Retinal pigment epithelial cell (primary cell): ENCODE measurements at regions not wholly inside any gene's neighbourhood (a gene's known extent, or its start where the extent isn't known, plus 50 kb on each side); places are given as distances from the start of the nearest gene placed in this dataset.

Experiments
- DNase-seq: peaks from one replicate; pipeline ENCODE4 v3.0.0-alpha.2; 2010; ENCODE audit warnings: low read depth
- H3K4me3 ChIP-seq: 2 replicates; pipeline ENCODE4 v1.5.1; 2011; ENCODE audit warnings: mild to moderate bottlenecking, low read length, control low read depth, moderate library complexity
- TF ChIP-seq, protein P1 (sequence below): conservative IDR thresholded peaks from 2 replicates; pipeline ENCODE4 v1.5.1; 2011; ENCODE audit warnings: low read depth, low read length, control low read depth, inconsistent platforms

DNA sequence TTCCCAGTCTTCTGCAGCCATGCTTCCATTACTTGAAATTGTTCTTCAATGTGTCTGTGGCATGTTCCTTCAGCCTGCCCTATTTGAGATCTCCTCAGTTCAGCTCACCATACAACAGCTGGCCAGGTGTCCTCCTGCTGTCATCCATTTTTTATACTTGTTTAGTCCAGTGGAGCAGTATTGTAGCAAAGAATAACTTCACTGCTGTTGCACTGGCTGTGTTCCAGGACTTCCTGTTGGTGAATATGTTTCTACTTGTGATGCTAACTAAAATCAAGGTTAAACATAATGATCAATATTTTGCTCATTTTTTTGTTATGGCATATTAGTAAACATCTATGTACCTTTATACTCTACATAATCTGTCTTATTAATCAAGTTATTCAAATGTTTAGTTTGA is 1394.1 kb downstream of the PCDH9 start:
- DNase-seq = no peak

GRCh38 chr13:65834897-65835296 is 1395.2 kb downstream of the PCDH9 start:
- DNase-seq = no peak
- no peak overlapping the region for H3K4me3 ChIP-seq
- TF ChIP-seq, protein P1, sequence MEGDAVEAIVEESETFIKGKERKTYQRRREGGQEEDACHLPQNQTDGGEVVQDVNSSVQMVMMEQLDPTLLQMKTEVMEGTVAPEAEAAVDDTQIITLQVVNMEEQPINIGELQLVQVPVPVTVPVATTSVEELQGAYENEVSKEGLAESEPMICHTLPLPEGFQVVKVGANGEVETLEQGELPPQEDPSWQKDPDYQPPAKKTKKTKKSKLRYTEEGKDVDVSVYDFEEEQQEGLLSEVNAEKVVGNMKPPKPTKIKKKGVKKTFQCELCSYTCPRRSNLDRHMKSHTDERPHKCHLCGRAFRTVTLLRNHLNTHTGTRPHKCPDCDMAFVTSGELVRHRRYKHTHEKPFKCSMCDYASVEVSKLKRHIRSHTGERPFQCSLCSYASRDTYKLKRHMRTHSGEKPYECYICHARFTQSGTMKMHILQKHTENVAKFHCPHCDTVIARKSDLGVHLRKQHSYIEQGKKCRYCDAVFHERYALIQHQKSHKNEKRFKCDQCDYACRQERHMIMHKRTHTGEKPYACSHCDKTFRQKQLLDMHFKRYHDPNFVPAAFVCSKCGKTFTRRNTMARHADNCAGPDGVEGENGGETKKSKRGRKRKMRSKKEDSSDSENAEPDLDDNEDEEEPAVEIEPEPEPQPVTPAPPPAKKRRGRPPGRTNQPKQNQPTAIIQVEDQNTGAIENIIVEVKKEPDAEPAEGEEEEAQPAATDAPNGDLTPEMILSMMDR = no peak

More for the DNA sequence above, 1394.1 kb downstream of the PCDH9 start:
- TF ChIP-seq, protein P1 = no peak
- H3K4me3 ChIP-seq = no peak overlapping the region

DNA sequence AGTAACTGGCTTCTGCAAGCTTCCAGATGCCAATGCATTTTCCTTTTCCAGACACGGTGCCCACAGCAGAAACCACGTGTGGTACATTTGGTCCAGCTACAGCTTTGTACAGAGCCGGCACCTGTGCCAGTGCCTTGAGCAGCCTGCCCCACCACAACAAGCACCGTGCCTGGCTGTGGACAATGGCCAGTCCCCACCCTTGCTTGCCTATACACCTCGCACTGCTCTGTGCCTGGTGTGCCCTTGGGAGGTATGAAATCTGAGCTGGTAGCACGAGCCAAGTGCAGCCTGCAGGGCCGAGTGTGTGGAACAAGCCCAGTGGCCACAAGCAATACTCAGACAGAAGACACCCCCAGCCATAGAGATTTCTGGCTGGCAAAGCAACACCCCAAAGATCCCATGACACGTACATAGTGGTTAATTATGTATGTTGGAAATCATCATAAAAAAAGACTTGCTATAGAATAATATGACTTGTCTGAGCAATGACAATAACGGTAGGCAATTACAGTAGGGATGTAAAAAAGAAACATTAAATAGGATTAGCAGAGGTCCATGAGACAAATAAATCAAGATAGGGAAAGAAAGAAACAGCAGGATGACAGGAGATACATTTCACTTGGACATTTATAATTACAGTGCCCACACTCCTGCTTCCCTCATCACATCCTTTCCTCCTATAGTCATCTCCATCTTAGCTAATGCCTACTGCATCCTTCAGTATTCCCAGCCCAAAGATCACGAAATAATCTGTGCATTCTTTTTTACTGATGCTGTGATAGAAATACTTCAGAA is 1399.5 kb downstream of the PCDH9 start:
- TF ChIP-seq, protein P1 = no peak
- no peak overlapping the region for H3K4me3 ChIP-seq
- no peak for DNase-seq

- DNase-seq = no peak
- H3K4me3 ChIP-seq = no peak overlapping the region
- TF ChIP-seq, protein P1 = no peak
Measured at GRCh38 chr13:65829241-65830008, 1400.7 kb downstream of the PCDH9 start.

DNA sequence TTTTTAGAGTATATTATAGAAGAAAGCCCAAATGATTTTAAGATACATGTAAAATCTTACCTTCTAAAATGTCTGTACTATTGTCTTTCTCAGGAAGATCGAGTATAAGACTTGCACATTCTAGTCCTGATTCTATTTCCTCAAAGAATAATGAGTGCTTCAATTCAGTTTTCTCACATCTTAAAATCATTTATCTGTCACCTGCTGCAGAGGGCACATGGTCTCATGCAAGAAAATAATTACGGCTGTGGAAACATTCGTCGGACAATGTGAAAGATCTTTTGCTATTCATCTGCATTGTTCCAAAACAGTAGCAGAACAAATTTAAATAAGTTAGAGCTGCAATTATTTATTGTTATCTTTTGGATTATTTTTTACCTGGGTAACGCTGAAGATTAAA is 1403.5 kb downstream of the PCDH9 start:
- no peak overlapping the region for H3K4me3 ChIP-seq
- no peak for DNase-seq
- TF ChIP-seq, protein P1 = no peak

GRCh38 chr13:65825039-65825438 is 1405.1 kb downstream of the PCDH9 start:
- TF ChIP-seq, protein P1 = no peak
- DNase-seq = no peak

More at GRCh38 chr13:65825039-65825438, 1405.1 kb downstream of the PCDH9 start:
- H3K4me3 ChIP-seq = no peak overlapping the region
